Mesothelial cell of epicardium (in vitro differentiated cells): ENCODE measurements at regions not wholly inside any gene's neighbourhood (a gene's known extent, or its start where the extent isn't known, plus 50 kb on each side); places are given as distances from the start of the nearest gene placed in this dataset.

Source experiments
- DNase-seq, 2 experiments: peaks; one replicate each; pipeline ENCODE4 v3.0.0; 2021; ENCODE audit warnings: low spot score in 2 of 2; ENCODE audit not compliant: unreplicated experiment in 2 of 2
- H3K27ac Mint-ChIP-seq: 2 replicates; pipeline ENCODE4 v1.8.0; 2021; ENCODE audit warnings: mixed read lengths
- H3K27me3 Mint-ChIP-seq: 2 replicates; pipeline ENCODE4 v1.8.0; 2021; ENCODE audit warnings: low read depth, mixed read lengths
- H3K36me3 Mint-ChIP-seq: 2 replicates; pipeline ENCODE4 v1.8.0; 2021; ENCODE audit warnings: mixed read lengths
- H3K4me1 Mint-ChIP-seq: 2 replicates; pipeline ENCODE4 v1.8.0; 2021; ENCODE audit warnings: mixed read lengths
- H3K4me3 Mint-ChIP-seq: 2 replicates; pipeline ENCODE4 v1.8.0; 2021; ENCODE audit warnings: mild to moderate bottlenecking, moderate library complexity, mixed read lengths
- H3K9me3 Mint-ChIP-seq: 2 replicates; pipeline ENCODE4 v1.8.0; 2021; ENCODE audit warnings: mixed read lengths
- TF ChIP-seq, protein P1 (sequence below): fragments of 200-600 bp; sonication (generic); IDR thresholded peaks from one replicate; pipeline ENCODE4 v1.5.0; 2021; ENCODE audit warnings: antibody characterized with exemption; ENCODE audit not compliant: unreplicated experiment

DNA sequence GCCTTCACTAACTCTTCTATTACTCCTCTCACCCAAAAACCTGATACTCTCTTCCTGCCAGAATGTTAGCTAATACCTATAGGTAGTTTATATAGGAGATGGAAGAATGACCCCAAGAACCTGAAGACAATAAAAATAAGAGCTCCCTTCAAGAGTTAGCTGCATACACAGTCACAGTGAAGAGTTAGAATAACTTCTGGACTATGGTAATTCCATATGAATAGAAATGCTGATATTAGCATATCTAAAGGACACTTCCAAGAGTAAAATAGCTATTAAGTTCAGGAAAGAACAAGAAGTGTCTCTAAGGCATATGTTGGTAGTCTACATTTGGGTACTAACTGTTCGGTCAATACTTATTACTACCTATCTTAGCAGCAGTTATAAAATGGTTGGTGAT lies 134.2 kb downstream of the VGLL3 start:
- DNase-seq, result no peak
- H3K9me3 Mint-ChIP-seq, result no peaks in the 10 kb centered on the region
- TF ChIP-seq, protein P1, sequence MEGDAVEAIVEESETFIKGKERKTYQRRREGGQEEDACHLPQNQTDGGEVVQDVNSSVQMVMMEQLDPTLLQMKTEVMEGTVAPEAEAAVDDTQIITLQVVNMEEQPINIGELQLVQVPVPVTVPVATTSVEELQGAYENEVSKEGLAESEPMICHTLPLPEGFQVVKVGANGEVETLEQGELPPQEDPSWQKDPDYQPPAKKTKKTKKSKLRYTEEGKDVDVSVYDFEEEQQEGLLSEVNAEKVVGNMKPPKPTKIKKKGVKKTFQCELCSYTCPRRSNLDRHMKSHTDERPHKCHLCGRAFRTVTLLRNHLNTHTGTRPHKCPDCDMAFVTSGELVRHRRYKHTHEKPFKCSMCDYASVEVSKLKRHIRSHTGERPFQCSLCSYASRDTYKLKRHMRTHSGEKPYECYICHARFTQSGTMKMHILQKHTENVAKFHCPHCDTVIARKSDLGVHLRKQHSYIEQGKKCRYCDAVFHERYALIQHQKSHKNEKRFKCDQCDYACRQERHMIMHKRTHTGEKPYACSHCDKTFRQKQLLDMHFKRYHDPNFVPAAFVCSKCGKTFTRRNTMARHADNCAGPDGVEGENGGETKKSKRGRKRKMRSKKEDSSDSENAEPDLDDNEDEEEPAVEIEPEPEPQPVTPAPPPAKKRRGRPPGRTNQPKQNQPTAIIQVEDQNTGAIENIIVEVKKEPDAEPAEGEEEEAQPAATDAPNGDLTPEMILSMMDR, result no peak
- H3K4me3 Mint-ChIP-seq, result no peak overlapping the region
- H3K36me3 Mint-ChIP-seq, result no peaks in the 10 kb centered on the region
- no peak overlapping the region for H3K27ac Mint-ChIP-seq
- no peaks in the 10 kb centered on the region for H3K27me3 Mint-ChIP-seq
- no peaks in the 10 kb centered on the region for H3K4me1 Mint-ChIP-seq

DNA sequence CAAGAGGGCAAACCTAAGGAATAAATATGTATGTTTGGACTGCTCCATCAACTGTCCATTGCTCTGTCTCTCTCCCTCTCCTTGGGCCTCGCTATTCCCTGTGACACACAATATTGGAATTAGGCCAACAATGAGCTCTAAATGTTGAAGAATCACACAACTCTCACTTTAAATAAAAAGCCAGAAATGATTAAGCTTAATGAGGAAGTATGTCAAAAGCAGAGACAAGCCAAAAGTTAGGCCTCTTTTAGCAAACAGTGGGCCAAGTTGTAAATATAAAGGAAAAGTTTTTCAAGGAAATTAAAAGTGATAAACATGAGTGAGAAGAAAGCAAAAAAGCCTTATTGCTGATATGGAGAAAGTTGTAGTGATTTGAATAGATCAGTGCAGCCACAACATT lies 141.0 kb downstream of the VGLL3 start:
- Mint-ChIP-seq H3K9me3 (peaks cover 17% of the 10 kb centered on the region), H3K4me1 (no peaks in the 10 kb centered on the region), H3K36me3 (no peaks in the 10 kb centered on the region), H3K27me3 (no peaks in the 10 kb centered on the region), H3K4me3 (no peak overlapping the region), H3K27ac (no peak overlapping the region)
- TF ChIP-seq, protein P1, result no peak
- DNase-seq, result no peak

DNA sequence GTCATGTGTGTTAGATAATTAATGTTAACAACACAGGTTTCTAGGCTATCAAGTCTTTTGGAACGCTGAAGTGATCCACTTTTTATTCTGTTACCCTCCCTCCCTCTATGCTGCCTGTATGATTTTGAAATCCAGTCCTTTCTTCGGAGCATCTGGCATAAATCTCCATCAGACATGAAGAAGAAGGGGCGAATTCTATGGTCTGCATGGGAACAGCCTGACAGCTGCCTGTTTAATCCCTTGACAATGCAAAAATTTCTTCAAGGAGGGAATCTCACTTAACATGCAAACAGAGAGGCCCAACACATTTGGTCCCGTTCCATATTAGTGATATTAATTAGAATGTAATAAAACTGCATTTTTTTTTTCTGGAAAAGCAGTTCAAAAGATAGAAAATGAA lies 145.2 kb downstream of the VGLL3 start:
- H3K4me1 Mint-ChIP-seq, result no peaks in the 10 kb centered on the region
- H3K27me3 Mint-ChIP-seq, result no peaks in the 10 kb centered on the region
- TF ChIP-seq, protein P1, result no peak
- H3K9me3 Mint-ChIP-seq, result peaks cover 11% of the 10 kb centered on the region
- H3K36me3 Mint-ChIP-seq, result no peaks in the 10 kb centered on the region
- no peak overlapping the region for H3K4me3 Mint-ChIP-seq
- no peak for DNase-seq
- H3K27ac Mint-ChIP-seq, result no peak overlapping the region

DNA sequence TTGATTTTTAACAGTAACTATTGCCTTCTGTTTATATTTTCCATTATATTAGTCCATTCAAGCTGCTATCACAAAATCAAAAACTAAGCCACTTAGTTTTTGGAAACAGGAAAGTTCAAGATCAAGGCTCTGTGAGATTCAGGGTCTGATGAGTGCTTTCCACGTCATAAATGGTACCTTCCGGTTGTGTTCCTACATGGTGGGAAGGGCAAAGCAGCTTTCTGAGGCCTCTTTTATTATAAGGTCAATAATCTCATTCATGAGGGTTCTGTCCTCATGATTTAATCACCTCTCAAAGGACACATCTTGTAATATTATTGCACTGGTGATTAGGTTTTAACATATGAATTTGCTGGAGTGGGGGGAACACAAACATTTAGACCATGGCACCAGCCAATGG lies 152.0 kb downstream of the VGLL3 start:
- Mint-ChIP-seq H3K4me1 (no peaks in the 10 kb centered on the region), H3K27ac (no peak overlapping the region), H3K4me3 (no peak overlapping the region), H3K9me3 (no peaks in the 10 kb centered on the region), H3K36me3 (no peaks in the 10 kb centered on the region), H3K27me3 (no peaks in the 10 kb centered on the region)
- no peak for DNase-seq
- TF ChIP-seq, protein P1, result no peak

DNA sequence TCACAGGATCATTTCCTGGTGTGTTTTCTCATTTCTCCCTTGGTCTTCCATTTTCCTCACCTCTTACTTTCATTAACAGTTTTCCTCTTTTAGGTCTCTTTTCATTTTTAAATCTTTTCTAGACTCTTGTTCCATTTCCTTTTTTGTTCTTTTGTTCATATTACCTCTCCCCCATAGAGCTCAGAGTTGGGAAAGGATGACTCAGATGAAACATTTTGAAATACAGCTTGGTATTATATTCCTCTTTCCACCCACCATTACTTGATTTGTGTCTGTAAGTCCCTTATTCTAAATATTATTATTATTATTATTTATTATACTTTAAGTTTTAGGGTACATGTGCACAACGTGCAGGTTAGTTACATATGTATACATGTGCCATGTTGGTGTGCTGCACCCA lies 153.1 kb downstream of the VGLL3 start:
- no peaks in the 10 kb centered on the region for H3K36me3 Mint-ChIP-seq
- H3K4me1 Mint-ChIP-seq, result no peaks in the 10 kb centered on the region
- no peaks in the 10 kb centered on the region for H3K27me3 Mint-ChIP-seq
- H3K4me3 Mint-ChIP-seq, result no peak overlapping the region
- TF ChIP-seq, protein P1, result no peak
- H3K27ac Mint-ChIP-seq, result no peak overlapping the region
- no peak for DNase-seq
- no peaks in the 10 kb centered on the region for H3K9me3 Mint-ChIP-seq

DNA sequence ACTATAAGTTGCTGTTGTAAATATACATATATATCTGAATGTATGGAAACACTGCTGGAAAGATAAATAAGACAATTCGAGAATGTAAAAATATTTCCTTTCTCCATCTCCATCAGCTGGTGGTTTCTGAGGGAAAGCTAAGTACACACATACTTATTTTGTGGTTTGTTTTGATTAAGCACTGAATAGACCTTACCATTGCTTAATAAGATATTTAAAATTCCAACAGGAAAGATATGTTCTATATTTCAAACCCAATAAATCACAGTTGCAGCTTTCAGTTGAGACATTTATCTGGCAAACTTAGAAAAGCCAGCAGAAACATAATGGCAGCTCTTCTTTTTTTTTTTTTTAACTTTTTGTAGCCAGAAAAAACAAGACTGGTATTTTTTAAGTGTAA lies 160.4 kb downstream of the VGLL3 start:
- Mint-ChIP-seq H3K9me3 (peaks cover 4% of the 10 kb centered on the region), H3K27ac (no peak overlapping the region), H3K4me1 (peaks cover 3% of the 10 kb centered on the region), H3K4me3 (no peak overlapping the region), H3K36me3 (no peaks in the 10 kb centered on the region), H3K27me3 (no peaks in the 10 kb centered on the region)
- TF ChIP-seq, protein P1, result no peak
- DNase-seq, result no peak
